Hepatocyte (in vitro differentiated cells): ENCODE measurements at regions not wholly inside any gene's neighbourhood (a gene's known extent, or its start where the extent isn't known, plus 50 kb on each side); places are given as distances from the start of the nearest gene placed in this dataset.
"Not testable (repeated sequence)": the region's sequence is repeated elsewhere in the genome, so short reads cannot be mapped to it uniquely, and the experiment has no call there.

ENCODE experiments used
- CTCF ChIP-seq: fragments of 200-600 bp; sonication (generic); IDR thresholded peaks from 2 replicates; pipeline ENCODE4 v1.5.1; 2016; ENCODE audit warnings: antibody characterized with exemption, mild to moderate bottlenecking; ENCODE audit not compliant: poor library complexity
- EZH2phosphoT487 ChIP-seq: fragments of 200-600 bp; sonication (generic); IDR thresholded peaks from one replicate; pipeline ENCODE4 v1.6.1; 2018; ENCODE audit warnings: antibody characterized with exemption, mild to moderate bottlenecking, low read depth, moderate library complexity; ENCODE audit not compliant: unreplicated experiment, severe bottlenecking

GRCh38 chr15:85258559-85259209, 121.7 kb upstream of the AKAP13 start:
- not testable (repeated sequence) for TF ChIP-seq CTCF, EZH2phosphoT487
